ENCODE measurements at regions not wholly inside any gene's neighbourhood (a gene's known extent, or its start where the extent isn't known, plus 50 kb on each side); places are given as distances from the start of the nearest gene placed in this dataset.

DNA sequence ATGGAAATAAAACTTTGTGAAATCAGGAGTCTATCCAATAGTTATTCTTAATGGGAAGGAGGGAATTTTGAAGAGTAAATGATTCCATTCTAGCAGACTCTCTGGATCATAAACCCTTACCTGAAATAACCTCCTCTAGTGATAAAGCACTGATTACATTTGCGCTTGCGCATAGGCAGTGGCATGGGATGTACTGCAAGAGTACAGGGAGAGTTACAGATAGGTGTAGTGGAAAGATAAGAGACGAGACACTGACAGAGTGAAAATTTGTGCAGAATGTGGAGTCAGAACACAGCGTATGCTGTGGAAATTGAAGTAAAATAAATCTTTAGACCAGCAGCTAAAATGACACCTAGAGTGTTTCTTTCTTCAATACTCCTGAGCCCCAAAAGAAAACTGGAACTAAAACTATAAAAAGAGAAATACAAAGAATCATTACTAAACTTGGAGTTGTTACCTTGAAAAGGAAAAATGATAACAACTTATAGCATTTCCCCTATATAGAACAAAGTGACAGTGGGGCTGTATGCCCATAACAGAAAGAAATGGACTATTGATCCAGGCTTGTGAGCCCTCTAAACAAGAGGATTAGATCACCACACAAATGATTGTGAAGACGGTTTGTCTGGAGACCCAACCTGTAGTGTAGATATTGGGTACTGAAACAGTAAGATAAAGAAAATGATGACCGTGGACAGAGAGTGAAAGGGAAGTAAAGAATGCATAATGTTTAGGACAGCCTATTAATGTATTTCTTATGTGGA is 1471.2 kb upstream of the NUDT12 start:
- Mint-ChIP-seq H3K27me3 (ENCODE audit: unreplicated experiment) (no peaks in the 10 kb centered on the region), H3K9me3 (ENCODE audit: low read depth, unreplicated experiment) (peaks cover 6% of the 10 kb centered on the region), H3K4me3 (ENCODE audit: low read depth, unreplicated experiment) (no peak overlapping the region), H3K27ac (ENCODE audit: unreplicated experiment) (no peak overlapping the region), H3K36me3 (ENCODE audit: insufficient read depth, unreplicated experiment) (no peaks in the 10 kb centered on the region), H3K4me1 (ENCODE audit: low read depth, unreplicated experiment) (peaks cover 14% of the 10 kb centered on the region)
- DNase-seq, result no peak
- no TSS peak for BruUV-seq (replicated peaks)
- CTCF ChIA-PET, result no interaction called here
- no peak for TF ChIP-seq CTCF (IDR thresholded peaks at IDR 0.05; ENCODE audit: unreplicated experiment)
- intact Hi-C loops (cut with micrococcal nuclease; ENCODE audit: unreplicated experiment), result no loop called here

DNA sequence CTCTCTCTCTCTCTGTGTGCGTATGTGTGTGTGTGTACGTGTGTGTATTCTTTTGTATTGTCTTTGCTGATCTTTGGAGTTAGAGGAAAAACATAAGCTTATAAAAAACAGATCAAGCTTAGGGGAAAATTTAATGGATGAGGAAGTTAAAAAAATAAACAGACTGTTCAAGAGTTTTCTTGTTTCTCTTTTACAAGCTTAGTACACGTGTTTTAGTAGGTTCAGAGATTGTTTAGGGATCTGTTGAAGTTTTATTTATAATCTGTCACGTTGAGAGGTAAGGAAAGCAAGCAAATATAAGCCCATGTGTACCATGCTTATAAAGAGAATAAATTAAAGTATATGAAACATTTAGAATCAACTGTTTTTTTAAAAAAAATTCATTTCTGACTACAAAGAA is 1470.3 kb upstream of the NUDT12 start:
- Mint-ChIP-seq H3K27me3 (ENCODE audit: unreplicated experiment) (no peaks in the 10 kb centered on the region), H3K36me3 (ENCODE audit: insufficient read depth, unreplicated experiment) (no peaks in the 10 kb centered on the region), H3K9me3 (ENCODE audit: low read depth, unreplicated experiment) (peaks cover 6% of the 10 kb centered on the region), H3K4me1 (ENCODE audit: low read depth, unreplicated experiment) (peaks cover 14% of the 10 kb centered on the region), H3K27ac (ENCODE audit: unreplicated experiment) (no peak overlapping the region), H3K4me3 (ENCODE audit: low read depth, unreplicated experiment) (no peak overlapping the region)
- intact Hi-C loops (cut with micrococcal nuclease; ENCODE audit: unreplicated experiment), result no loop called here
- no peak for TF ChIP-seq CTCF (IDR thresholded peaks at IDR 0.05; ENCODE audit: unreplicated experiment)
- CTCF ChIA-PET, result no interaction called here
- no peak for DNase-seq
- BruUV-seq (replicated peaks), result no TSS peak

DNA sequence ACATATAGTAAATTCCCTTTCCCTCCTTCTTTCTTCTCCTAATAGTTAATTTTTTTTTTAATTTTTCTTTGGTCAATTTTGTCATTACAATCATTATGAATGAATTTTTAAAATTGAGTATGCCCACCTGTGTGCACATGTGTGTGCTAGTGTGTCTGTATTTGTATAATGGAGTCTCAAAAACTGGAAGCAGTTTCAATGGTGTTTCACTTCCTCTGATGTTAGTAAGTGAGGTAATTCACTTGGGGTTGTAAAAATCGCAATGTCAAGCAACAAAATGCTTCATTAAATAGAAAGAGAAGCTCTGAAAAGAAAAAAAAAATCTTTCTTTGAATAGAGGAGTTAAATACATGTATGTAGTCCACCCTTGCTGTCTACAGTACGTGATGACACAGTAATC is 1467.6 kb upstream of the NUDT12 start:
- TF ChIP-seq CTCF (IDR thresholded peaks at IDR 0.05; ENCODE audit: unreplicated experiment), result no peak
- CTCF ChIA-PET, result no interaction called here
- no peak for DNase-seq
- Mint-ChIP-seq H3K4me1 (ENCODE audit: low read depth, unreplicated experiment) (peaks cover 14% of the 10 kb centered on the region), H3K36me3 (ENCODE audit: insufficient read depth, unreplicated experiment) (no peaks in the 10 kb centered on the region), H3K27me3 (ENCODE audit: unreplicated experiment) (no peaks in the 10 kb centered on the region), H3K27ac (ENCODE audit: unreplicated experiment) (no peak overlapping the region), H3K9me3 (ENCODE audit: low read depth, unreplicated experiment) (no peaks in the 10 kb centered on the region), H3K4me3 (ENCODE audit: low read depth, unreplicated experiment) (no peak overlapping the region)
- intact Hi-C loops (cut with micrococcal nuclease; ENCODE audit: unreplicated experiment), result no loop called here
- BruUV-seq (replicated peaks), result no TSS peak

GRCh38 chr5:105015098-105015497 is 1452.5 kb upstream of the NUDT12 start:
- no peak for DNase-seq
- intact Hi-C loops (cut with micrococcal nuclease; ENCODE audit: unreplicated experiment), result no loop called here
- CTCF ChIA-PET, result no interaction called here
- no peaks in the 10 kb centered on the region for H3K36me3 Mint-ChIP-seq (ENCODE audit: insufficient read depth, unreplicated experiment)
- H3K27me3 Mint-ChIP-seq (ENCODE audit: unreplicated experiment), result no peaks in the 10 kb centered on the region
- BruUV-seq (replicated peaks), result no TSS peak
- H3K4me3 Mint-ChIP-seq (ENCODE audit: low read depth, unreplicated experiment), result no peak overlapping the region
- H3K4me1 Mint-ChIP-seq (ENCODE audit: low read depth, unreplicated experiment), result no peaks in the 10 kb centered on the region
- no peak overlapping the region for H3K27ac Mint-ChIP-seq (ENCODE audit: unreplicated experiment)
- H3K9me3 Mint-ChIP-seq (ENCODE audit: low read depth, unreplicated experiment), result peaks cover 3% of the 10 kb centered on the region
- TF ChIP-seq CTCF (IDR thresholded peaks at IDR 0.05; ENCODE audit: unreplicated experiment), result no peak

Data from Calu3 (cell line).